H7 (cell line): ENCODE measurements at regions not wholly inside any gene's neighbourhood (a gene's known extent, or its start where the extent isn't known, plus 50 kb on each side); places are given as distances from the start of the nearest gene placed in this dataset.

Source experiments
- DNase-seq: peaks from one replicate; pipeline ENCODE4 v3.0.0; 2012
- H3K27me3 ChIP-seq: 2 replicates; pipeline ENCODE4 v1.6.0; 2011; ENCODE audit warnings: mild to moderate bottlenecking, low read length; ENCODE audit not compliant: control insufficient read depth, insufficient read depth
- H3K36me3 ChIP-seq: replicated peaks from 2 replicates; pipeline ENCODE4 v1.5.1; 2011; ENCODE audit warnings: low read length; ENCODE audit not compliant: control insufficient read depth, insufficient read depth
- H3K4me3 ChIP-seq: 2 replicates; pipeline ENCODE4 v1.5.1; 2011; ENCODE audit warnings: low read depth, mild to moderate bottlenecking, control low read depth, low read length, moderate library complexity; ENCODE audit not compliant: insufficient read depth

DNA sequence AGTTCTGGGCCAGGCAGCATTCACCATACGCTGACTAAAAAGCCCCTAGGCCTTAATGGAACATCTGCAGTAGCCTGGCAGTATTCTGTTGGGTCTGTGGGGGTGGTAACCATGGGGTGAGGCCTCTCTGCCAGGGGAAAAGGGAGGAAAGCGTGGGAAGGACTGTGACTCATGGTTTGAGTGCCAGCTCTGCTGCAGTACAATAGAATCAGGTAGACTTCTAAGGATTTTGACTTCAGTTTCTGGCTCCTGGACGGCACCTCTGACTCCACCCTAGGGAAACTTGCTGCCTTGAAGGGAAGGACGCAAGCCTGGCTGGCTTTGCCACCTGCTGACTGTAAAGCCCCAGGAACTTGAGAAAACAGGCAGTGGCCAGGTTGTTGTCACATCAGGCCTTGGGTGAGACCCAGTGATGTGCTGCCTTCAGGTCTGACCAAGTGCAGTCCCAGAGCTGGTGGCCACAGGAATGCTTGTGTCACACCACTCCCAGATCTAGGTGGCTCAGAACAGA, 148.6 kb downstream of the SUCNR1 start:
- Histone ChIP-seq H3K27me3 (no peaks in the 10 kb centered on the region), H3K4me3 (no peak overlapping the region), H3K36me3 (no peaks in the 10 kb centered on the region)
- no peak for DNase-seq

DNA sequence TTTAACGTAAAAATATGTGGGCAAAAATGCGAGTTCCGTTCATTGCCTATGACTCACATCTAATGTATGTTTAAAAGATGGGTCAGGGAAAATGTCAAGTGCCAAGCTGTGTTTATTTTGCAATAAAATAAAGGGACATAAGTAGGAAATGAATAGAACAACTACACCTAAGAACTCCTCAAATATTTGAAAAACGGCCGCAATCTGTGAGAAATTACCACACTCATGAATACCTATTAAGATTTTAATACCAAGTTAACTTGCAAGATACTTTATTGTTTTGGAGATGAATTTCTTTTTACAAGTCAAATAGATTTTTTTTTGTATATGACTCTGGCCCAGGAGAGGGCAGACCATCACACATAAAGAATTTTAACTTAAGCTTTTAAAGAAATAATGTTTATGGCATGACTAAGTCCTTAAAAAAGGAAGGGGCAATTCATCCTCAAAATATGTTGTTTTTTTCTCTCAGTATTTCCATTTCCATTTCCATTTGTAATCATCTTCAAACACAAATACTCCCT, 152.7 kb downstream of the SUCNR1 start:
- no peak for DNase-seq
- Histone ChIP-seq H3K27me3 (no peaks in the 10 kb centered on the region), H3K36me3 (no peaks in the 10 kb centered on the region), H3K4me3 (no peak overlapping the region)

DNA sequence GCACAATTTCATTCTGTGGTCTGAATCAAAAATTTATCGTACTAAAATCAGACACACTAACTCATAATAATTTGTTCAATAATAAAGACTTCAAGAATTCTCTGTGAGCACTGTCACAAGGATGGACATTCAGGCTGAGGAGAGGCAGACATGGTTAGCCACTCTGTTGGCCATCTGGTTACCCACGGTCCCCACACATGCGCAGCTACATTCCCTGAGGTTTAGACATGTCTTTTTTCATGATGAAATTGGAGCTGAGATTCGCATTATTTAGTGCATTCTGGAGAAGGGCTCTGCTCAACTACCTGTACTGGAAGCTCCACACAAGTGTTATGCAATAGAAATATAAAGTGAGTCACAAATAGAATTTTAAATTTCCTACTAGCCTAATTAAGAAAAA, 156.9 kb downstream of the SUCNR1 start:
- Histone ChIP-seq H3K27me3 (no peaks in the 10 kb centered on the region), H3K36me3 (no peaks in the 10 kb centered on the region), H3K4me3 (no peak overlapping the region)
- no peak for DNase-seq

DNA sequence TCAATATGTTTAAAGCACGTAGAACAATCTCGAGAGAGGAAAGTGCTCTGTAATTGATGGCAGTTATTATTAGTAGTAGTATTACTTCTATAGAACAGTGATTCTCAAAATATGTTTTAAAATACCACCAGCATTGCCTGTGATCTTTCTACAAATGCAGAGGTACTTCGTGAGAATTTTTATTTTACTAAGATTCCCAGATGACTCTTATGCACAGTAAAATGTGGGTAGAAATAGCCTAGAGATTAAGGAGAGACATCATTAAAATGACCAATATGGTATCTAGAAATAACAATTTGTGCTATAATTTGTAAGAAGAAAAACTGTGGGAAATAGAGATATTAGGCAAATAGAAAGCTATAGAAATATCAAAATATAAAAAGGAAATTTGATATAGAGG, 157.9 kb downstream of the SUCNR1 start:
- Histone ChIP-seq H3K27me3 (no peaks in the 10 kb centered on the region), H3K4me3 (no peak overlapping the region), H3K36me3 (no peaks in the 10 kb centered on the region)
- DNase-seq = no peak

DNA sequence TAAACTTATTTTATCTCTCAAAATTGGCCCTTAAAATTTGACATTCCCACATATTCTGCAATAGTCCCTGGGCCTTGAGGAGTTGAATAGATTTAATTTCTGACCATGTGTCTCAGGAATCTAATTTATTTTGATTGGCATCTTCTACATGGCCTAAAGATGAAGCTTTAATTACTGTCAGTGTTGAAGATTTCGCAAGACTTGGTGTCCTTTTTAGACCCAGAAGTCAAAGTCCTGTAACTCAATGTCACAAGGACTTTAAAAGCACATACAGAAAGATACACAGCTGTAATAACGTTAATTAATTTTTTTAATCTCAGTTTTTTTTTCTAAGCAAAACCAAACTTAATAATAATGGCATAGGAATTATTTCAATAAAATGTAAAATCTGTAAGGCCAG, 163.9 kb downstream of the SUCNR1 start:
- Histone ChIP-seq H3K4me3 (no peak overlapping the region), H3K36me3 (no peaks in the 10 kb centered on the region), H3K27me3 (no peaks in the 10 kb centered on the region)
- DNase-seq = no peak

DNA sequence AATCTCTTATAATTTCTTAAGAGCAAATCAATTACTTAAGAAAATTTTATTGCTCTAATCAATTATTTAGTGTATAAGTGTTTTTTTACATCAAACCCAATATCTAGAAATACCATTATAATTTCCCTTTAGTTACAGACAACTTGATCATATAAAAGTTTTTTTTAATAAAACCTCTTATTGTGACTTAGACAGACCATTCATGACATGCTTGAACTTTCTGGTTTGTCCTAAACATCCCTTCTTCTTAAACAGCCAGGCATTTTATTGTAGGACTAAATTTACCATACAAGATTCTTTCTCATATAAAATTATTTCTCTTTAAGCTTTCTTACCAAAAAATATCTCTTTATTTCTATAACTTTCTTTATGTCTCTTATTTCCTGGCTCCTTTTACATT, 164.5 kb downstream of the SUCNR1 start:
- H3K36me3 ChIP-seq = no peaks in the 10 kb centered on the region
- no peaks in the 10 kb centered on the region for H3K27me3 ChIP-seq
- H3K4me3 ChIP-seq = no peak overlapping the region
- no peak for DNase-seq

DNA sequence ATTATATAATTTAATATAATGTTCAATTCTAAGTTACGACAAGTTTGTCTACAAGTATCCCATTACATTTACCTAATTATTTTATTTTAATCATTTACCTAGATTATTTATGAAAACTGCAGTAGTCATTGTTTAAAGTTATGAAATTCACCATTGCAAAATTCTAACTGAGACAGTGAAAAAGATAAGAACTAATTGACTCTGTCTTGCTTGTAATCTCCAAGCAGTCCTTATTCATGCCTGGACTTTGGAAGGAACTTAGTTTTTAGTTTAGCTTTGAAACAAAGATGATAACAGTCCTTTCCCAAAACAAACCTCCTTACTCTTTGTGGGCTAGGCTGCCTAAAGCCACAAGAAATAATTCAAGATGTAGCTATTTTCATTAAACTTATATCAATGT, 165.0 kb downstream of the SUCNR1 start:
- no peak for DNase-seq
- Histone ChIP-seq H3K27me3 (no peaks in the 10 kb centered on the region), H3K36me3 (no peaks in the 10 kb centered on the region), H3K4me3 (no peak overlapping the region)

DNA sequence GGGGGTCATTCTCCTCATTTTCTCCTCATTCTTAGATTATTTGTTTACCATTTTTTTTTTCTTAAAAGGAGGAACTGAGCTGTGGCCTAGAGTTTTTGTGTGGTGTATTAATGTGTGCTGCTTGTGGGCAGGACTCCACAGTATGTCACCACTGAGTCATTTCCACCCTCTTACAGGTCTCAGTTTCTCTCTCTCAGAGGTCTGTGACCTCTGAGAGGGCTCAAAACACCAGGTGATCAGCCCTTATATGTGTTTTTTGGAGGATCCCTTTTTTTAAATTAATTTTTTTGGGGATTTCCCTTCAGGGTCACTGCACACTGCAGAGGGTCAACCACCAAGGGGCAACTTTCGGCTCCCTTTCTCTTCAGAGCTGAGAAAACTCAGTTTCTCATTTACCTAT, 166.4 kb downstream of the SUCNR1 start:
- H3K36me3 ChIP-seq = no peaks in the 10 kb centered on the region
- no peak overlapping the region for H3K4me3 ChIP-seq

DNA sequence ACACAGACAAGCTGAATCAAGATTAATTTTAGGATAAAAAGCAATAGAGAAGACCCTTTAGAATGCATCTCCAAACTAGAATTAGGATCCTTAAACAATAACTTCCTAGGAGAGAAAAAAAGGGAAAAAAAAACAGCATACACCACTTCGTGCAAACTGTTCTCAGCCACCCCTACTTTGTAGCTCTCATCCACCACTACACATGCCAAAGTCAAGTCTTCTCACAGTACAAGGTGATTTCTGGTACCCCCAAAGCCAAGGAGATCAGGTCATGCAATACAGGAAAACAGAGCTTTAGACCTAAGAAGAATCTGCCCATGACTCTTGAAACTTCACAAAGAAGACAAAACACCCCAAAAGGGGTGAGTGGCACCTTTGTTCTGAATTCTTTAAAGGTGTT, 166.9 kb downstream of the SUCNR1 start:
- no peak for DNase-seq

More for the DNA sequence above, 166.4 kb downstream of the SUCNR1 start:
- DNase-seq = no peak
- no peaks in the 10 kb centered on the region for H3K27me3 ChIP-seq

DNA sequence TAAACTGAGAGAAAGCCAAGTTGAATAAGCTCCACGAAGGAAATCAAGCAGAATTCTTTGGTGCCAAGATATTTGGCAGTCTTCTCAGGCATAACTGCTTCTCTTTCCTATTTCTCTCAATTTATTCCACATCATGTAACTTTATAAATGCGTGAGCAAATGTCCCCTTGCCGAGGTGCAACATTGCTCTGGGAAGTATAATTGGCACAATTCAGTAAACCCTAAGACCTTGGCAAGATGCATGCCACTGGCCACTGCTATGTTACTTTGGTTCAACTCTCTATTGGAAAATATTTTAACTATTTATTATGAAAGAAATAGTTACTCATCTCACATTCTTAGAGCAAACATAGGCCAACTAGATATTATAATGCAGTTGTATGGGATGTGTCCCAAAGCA, 170.2 kb downstream of the SUCNR1 start:
- no peak for DNase-seq
- H3K4me3 ChIP-seq = no peak overlapping the region
- no peaks in the 10 kb centered on the region for H3K27me3 ChIP-seq
- H3K36me3 ChIP-seq = no peaks in the 10 kb centered on the region

More for the DNA sequence above, 166.9 kb downstream of the SUCNR1 start:
- H3K36me3 ChIP-seq = no peaks in the 10 kb centered on the region
- H3K4me3 ChIP-seq = no peak overlapping the region
- H3K27me3 ChIP-seq = no peaks in the 10 kb centered on the region

DNA sequence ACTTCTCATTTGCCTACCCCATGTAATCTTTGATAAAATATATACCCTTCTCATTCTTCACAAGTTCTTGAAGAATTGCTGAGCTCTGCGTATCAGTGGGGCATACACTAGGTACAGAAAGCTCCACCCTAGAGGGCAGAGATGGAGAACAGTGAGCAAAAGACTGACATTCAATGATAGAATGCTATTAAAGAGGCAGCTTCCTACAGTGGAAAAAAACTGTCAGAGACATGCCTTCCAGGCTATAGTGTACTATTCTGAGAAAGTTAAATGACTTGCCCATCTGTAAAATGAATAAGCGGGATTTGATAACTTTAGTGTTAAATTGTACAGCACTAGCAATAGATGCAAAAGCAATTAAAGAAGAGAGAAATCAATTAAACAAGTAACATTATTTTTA, 172.8 kb downstream of the SUCNR1 start:
- Histone ChIP-seq H3K4me3 (no peak overlapping the region), H3K27me3 (no peaks in the 10 kb centered on the region), H3K36me3 (no peaks in the 10 kb centered on the region)
- no peak for DNase-seq

DNA sequence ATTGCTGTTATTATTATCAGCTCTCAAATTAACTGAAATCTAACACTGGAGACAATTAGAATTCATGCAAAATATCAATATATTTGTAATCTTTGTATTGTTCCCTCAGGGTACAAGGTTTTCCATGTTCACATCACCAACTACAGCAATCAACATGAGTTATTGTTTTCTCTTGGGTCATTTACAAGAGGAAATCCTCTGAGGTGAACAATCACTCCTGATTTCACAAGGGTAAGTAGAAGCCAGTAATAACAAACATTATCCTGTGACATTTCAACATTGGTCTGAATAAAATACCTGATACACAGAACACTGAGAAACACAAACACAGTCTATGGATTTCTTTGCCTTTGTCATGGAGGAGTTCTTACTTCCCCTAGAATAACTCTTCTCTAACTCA, 174.0 kb downstream of the SUCNR1 start:
- H3K27me3 ChIP-seq = no peaks in the 10 kb centered on the region
- no peak for DNase-seq
- H3K4me3 ChIP-seq = no peak overlapping the region
- no peaks in the 10 kb centered on the region for H3K36me3 ChIP-seq

DNA sequence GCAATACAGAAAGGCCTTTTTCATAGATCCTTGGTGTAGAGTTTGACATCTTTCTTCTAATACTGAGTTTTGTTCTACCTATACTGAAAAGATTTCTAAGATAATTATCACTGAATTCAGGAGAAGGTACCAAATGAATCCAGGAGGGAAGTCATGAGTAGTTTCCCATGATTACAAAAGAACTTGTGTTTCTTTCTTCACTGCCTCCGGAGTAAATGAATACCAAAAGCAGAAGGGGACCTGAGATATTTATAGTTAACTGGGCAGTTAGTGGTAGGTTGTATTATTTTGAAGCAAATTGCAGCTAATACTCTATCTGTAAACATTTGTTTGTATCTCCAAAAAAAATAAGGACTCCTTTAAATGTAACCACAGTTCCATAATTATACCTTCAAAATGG, 175.4 kb downstream of the SUCNR1 start:
- Histone ChIP-seq H3K4me3 (no peak overlapping the region), H3K27me3 (no peaks in the 10 kb centered on the region), H3K36me3 (no peaks in the 10 kb centered on the region)
- no peak for DNase-seq

DNA sequence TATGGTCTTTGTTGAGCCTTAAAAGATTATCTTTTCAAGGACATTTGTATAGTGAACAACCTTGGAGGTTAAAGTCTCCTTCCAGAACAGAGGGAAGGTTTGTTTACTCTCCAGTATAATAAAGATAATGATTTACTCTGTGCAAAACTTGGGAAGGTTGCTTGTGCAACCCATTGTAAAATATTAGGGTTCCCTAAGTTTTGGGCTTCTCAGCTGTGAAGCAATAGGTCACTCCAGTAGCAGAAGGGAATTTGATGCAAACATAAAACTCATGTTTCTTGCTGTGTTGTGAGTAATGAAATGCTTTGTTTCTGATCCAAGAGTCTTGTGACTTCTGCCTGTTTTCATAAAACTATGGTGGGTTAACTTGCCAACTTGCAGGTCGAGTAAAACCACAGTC, 177.5 kb downstream of the SUCNR1 start:
- Histone ChIP-seq H3K4me3 (no peak overlapping the region), H3K36me3 (no peaks in the 10 kb centered on the region), H3K27me3 (no peaks in the 10 kb centered on the region)
- DNase-seq = no peak

DNA sequence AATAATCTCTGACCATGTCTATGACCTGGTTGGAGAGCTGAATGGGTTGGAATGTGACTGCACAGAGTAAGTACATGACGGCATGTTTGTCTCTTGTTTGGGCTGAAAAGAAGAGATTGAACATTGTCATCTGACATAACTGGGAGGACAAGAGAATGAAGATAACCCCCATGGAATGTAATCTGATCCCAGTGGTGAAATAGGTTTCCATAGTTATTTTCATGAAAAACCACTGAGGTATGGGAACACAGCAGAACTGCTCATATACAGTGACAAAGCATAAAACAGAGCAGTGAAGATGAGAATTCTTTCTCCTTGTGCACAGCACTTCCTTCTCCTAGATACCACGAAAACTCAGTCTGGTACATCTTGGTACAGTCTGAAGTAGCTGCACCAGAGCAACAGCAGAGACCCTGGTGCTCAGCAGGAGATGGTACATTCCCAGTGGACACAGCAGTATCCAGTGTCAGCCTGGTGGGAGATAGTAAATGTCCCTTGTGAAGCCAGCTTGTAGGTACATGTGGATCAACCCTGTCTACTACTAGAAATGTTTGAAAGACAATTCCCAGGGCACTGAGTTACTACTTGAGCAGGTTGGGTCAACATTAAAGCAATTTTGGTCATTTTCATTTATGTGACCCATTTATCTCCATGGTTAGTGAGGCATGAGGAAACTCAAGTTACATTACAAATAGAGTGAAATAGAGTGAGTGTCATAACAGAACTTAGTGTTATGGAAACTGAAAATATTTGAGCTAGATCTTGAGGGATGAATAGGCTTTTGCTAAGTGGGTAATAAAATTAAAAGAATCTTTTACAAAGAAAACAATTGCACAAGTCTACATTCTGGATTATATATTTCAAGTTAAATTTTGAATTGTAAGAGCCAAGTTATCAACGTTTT, 178.3 kb downstream of the SUCNR1 start:
- DNase-seq = no peak
- Histone ChIP-seq H3K27me3 (no peaks in the 10 kb centered on the region), H3K4me3 (no peak overlapping the region), H3K36me3 (no peaks in the 10 kb centered on the region)
